Erythroblast (primary cell): ENCODE measurements at regions not wholly inside any gene's neighbourhood (a gene's known extent, or its start where the extent isn't known, plus 50 kb on each side); places are given as distances from the start of the nearest gene placed in this dataset.

Source experiments
- DNase-seq, 2 experiments: peaks; one replicate each; lab custom pipeline; 2025; lab: John Stamatoyannopoulos, UW
- GATA1 ChIP-seq: IDR thresholded peaks from 2 replicates; pipeline ENCODE4 v1.6.1; 2011; ENCODE audit warnings: low read depth, mild to moderate bottlenecking, control low read depth, low read length, moderate library complexity
- POLR2A ChIP-seq: IDR thresholded peaks from 2 replicates; pipeline ENCODE4 v1.6.1; 2011; ENCODE audit warnings: mild to moderate bottlenecking, low read length

GRCh38 chr2:240213476-240214421 lies 73.3 kb upstream of the OTOS start:
- no peak for DNase-seq
- no peak for TF ChIP-seq POLR2A
- no peak for TF ChIP-seq GATA1

GRCh38 chr2:240214790-240215675 lies 74.6 kb upstream of the OTOS start:
- TF ChIP-seq GATA1 (no peak), POLR2A (no peak)

GRCh38 chr2:240215676-240216051 lies 75.2 kb upstream of the OTOS start:
- DNase-seq = no peak
- no peak for TF ChIP-seq GATA1

More at GRCh38 chr2:240214790-240215675, 74.6 kb upstream of the OTOS start:
- DNase-seq = no peak

DNA sequence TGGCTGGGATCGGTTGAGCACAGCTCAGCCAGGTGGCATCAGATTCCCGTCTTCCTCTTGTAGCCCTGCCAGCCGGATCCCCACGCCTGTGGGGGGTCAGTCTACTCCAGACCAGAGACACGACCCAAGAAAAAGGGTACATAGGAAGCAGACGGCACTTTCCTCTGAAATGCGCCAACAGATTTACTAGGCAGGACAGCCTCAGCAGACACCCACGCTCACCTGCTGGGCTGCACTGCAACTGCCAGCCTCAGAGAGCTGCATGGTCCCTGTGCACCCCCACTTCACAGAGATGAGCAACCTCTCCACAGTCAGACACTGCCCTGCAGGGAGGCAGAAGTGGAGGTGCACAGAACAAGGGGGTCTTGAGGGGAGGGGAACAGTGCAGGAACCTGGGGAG lies 75.7 kb upstream of the OTOS start:
- TF ChIP-seq GATA1 (no peak), POLR2A (no peak)
- DNase-seq = no peak

GRCh38 chr2:240217431-240218301 lies 77.2 kb upstream of the OTOS start:
- DNase-seq = peak in 1 of 2 experiments; percentile 3
- TF ChIP-seq GATA1 = no peak
- no peak for TF ChIP-seq POLR2A

DNA sequence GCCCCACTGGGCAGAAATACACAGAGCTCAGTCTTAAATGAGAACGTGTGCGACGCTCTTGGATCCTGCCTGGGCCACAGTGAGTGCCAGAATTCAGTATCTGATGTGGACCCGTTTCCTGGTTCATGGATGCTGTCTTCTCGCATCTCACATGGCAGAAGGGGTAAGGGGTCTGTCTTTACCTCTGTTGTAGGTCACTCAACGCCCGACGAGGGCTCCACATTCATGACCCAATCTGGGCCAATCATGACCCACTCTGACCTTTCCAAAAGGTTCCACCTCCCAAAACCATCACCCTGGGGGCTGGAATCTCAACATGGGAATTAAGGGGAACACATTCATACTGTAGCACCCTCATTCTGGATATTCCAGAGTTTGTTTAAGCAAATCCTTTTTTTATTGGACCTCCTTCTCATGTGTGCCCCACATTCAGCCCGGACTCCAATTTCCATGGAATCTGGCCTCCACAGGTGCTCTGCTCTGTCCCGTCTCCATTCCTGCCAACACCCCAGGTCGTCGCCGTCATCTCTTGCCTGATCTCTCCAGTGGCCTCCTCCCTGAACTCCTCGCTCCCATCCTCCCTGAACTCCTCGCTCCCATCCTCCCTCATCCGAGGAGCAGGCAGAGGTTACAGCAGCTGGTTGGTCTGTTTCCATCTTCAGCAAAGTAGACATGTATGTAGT lies 78.9 kb upstream of the OTOS start:
- no peak for TF ChIP-seq GATA1
- TF ChIP-seq POLR2A = no peak
- no peak for DNase-seq

- TF ChIP-seq POLR2A (no peak), GATA1 (no peak)
- DNase-seq = no peak
These were observed 79.9 kb upstream of the OTOS start for GRCh38 chr2:240220371-240220770.

GRCh38 chr2:240223631-240224030 lies 83.2 kb upstream of the OTOS start:
- DNase-seq = no peak
- no peak for TF ChIP-seq POLR2A
- TF ChIP-seq GATA1 = no peak

DNA sequence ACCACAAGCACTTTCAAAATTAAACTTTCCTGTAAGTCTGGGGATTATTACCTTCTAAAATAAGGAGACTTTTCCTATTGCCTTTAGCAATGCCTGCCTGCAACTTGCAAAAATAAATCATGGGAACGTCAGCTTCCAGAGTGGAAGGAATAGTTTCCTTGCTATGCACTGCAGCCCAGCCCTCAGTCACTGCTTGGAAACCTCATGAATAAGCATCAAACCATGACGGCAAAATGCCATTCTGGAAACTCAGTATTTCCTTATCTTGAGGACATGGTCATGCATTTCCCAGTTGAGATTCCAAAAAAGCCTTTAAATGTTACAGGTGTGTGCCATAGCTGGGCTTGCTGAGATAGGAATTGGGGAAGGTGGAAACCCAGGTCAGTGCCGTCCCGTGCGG lies 84.2 kb upstream of the OTOS start:
- DNase-seq = no peak
- no peak for TF ChIP-seq POLR2A
- TF ChIP-seq GATA1 = no peak

DNA sequence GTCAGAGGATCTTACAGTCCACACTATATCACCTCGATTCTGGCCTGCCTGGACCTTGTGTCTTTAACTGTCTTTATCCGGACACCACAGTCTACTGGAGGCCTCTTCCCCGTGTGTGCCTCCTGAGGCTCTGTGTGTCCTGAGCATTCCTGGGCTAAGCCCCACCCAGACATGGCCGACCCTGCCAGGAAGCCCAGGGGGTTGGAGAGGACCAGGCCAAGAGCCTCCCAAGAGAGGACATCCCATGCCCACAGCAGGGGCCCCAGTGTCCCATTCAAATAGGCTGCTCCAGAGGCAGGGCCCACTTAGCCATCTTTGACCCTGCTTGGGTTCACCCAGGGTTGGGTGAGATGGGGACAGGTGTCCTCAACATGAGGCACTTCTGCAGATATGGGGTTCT lies 84.7 kb upstream of the OTOS start:
- no peak for DNase-seq
- no peak for TF ChIP-seq POLR2A
- TF ChIP-seq GATA1 = no peak

GRCh38 chr2:240225660-240226475 lies 85.4 kb upstream of the OTOS start:
- no peak for DNase-seq
- TF ChIP-seq POLR2A (no peak), GATA1 (no peak)
